Right atrium auricular region (tissue), 2 donors: ENCODE measurements at regions not wholly inside any gene's neighbourhood (a gene's known extent, or its start where the extent isn't known, plus 50 kb on each side); places are given as distances from the start of the nearest gene placed in this dataset.

Experiments used
- DNase-seq: peaks from one replicate; pipeline ENCODE4 v3.0.0-alpha.2; 2019; ENCODE audit warnings: low spot score
- H3K27ac ChIP-seq, 2 donors: fragments of 200-600 bp; sonication (generic); 1 replicate in 1 of 2; 2 replicates in 1 of 2; pipeline ENCODE4 v1.5.1; 2016 to 2019
- H3K27me3 ChIP-seq, 2 donors: fragments of 200-600 bp; sonication (generic); one replicate each; pipeline versions ENCODE4 v1.5.1 to v1.6.0; 2017 to 2019
- H3K36me3 ChIP-seq: fragments of 200-600 bp; sonication (generic); one replicate; pipeline ENCODE4 v1.5.1; 2016
- H3K4me1 ChIP-seq, 2 donors: fragments of 200-600 bp; sonication (generic); one replicate each; pipeline versions ENCODE4 v1.5.1 to v1.6.0; 2017 to 2019
- H3K4me3 ChIP-seq, 2 donors: fragments of 200-600 bp; sonication (generic); 1 replicate in 1 of 2; 2 replicates in 1 of 2; pipeline ENCODE4 v1.5.1; 2017 to 2019; ENCODE audit warnings: mild to moderate bottlenecking in 1 of 2, moderate library complexity in 1 of 2
- H3K9me3 ChIP-seq, 2 donors: fragments of 200-600 bp; sonication (generic); one replicate each; pipeline ENCODE4 v1.5.1; 2019
- CTCF ChIP-seq, 2 donors: fragments of 200-600 bp; sonication (generic); IDR thresholded peaks; one replicate each; pipeline ENCODE4 v1.5.1; 2019; ENCODE audit warnings: antibody characterized with exemption in 2 of 2

DNA sequence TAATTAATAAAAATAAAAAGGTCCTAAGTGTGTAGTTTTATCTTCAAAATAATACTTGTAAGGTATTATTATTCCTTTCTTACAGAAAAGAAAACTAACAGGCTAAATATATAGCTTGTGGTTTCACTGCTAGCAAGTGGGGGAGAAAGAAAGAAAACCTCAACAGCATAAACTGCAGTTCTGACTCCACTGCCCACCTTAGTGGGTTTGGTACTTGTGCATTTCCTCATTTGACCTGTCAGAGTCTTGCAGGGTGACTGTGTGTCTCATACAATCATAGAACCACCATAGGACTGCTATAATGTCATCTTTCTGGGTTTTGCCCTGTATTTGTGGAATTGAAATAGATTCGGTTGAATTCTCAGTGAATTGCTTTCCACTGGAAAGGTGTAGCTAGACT is 94.7 kb upstream of the PUDP start:
- H3K36me3 ChIP-seq: no peaks in the 10 kb centered on the region
- no peaks in the 10 kb centered on the region for H3K27me3 ChIP-seq
- H3K27ac ChIP-seq: no peak overlapping the region
- H3K4me3 ChIP-seq: no peak overlapping the region
- DNase-seq: no peak
- no peaks in the 10 kb centered on the region for H3K4me1 ChIP-seq
- no peak for TF ChIP-seq CTCF (IDR thresholded peaks at IDR 0.05)
- no peaks in the 10 kb centered on the region for H3K9me3 ChIP-seq

DNA sequence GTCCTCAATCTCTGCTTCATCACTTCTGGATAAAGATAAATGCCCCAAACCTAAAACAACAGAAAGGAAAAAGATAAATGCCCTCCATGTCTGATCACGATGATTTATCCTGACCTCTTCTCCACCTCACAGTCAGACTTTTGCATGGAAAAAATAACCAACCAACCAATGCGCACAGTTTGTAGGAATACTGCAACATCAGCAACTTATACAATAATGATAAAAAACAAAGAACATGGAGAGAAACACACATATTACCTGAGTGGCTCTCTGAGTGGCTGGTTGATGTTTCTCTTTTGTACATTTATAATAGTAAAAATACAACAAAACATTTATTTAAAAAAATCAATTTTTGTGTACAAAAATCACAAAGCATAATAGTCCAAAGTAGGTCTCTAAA is 93.0 kb upstream of the PUDP start:
- H3K9me3 ChIP-seq: no peaks in the 10 kb centered on the region

GRCh38 chrX:7235071-7235470 is 87.1 kb upstream of the PUDP start:
- no peaks in the 10 kb centered on the region for H3K27me3 ChIP-seq
- TF ChIP-seq CTCF (IDR thresholded peaks at IDR 0.05): no peak
- no peak for DNase-seq
- H3K9me3 ChIP-seq: no peaks in the 10 kb centered on the region
- H3K36me3 ChIP-seq: no peaks in the 10 kb centered on the region
- no peaks in the 10 kb centered on the region for H3K4me1 ChIP-seq
- no peak overlapping the region for H3K27ac ChIP-seq
- no peak overlapping the region for H3K4me3 ChIP-seq

More for the DNA sequence above, 93.0 kb upstream of the PUDP start:
- TF ChIP-seq CTCF (IDR thresholded peaks at IDR 0.05): no peak
- Histone ChIP-seq H3K27ac (no peak overlapping the region), H3K36me3 (no peaks in the 10 kb centered on the region), H3K4me1 (no peaks in the 10 kb centered on the region), H3K4me3 (no peak overlapping the region), H3K27me3 (no peaks in the 10 kb centered on the region)
- no peak for DNase-seq

DNA sequence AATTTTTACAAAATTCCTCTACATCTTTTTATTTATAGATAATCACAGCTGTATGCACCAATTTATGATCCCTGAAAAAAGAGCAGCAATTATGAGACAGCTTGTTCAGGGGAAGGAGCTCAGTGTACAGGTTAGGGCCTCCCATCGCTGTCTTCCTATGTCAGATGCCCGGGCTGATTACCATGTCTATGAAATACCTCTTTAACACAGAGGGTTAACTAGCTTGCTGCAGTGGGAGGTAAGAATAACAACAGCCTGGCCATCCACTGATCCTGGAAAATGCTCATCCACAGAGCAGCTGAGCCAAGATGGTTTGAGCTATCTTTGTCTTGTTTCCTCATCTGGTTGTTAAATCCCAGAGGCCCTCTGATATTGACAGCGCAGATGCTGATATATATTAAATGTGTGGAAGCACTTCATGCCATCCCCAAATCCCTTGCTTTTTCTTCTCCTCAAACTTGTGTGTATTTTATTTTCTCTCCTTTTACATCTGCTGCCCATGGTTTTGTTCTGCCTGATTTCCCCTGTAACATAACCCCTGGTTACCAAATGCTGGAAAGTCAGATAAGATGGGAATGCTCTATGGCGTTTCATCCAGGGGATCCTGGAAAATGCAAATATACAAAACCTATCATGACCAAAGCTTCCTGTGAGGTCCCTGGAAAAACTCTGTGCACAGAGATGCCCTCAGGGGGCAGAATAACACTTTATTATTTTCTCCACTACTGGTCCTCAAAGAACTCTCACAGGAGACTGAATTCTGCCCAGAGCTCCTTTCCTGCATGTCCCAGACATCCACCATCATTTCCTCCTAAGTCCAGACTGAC is 85.8 kb upstream of the PUDP start:
- Histone ChIP-seq H3K4me3 (no peak overlapping the region), H3K27me3 (no peaks in the 10 kb centered on the region), H3K9me3 (no peaks in the 10 kb centered on the region), H3K4me1 (no peaks in the 10 kb centered on the region), H3K36me3 (no peaks in the 10 kb centered on the region), H3K27ac (no peak overlapping the region)
- TF ChIP-seq CTCF (IDR thresholded peaks at IDR 0.05): no peak
- DNase-seq: no peak

- no peaks in the 10 kb centered on the region for H3K27me3 ChIP-seq
- DNase-seq: no peak
- no peak for TF ChIP-seq CTCF (IDR thresholded peaks at IDR 0.05)
Measured at GRCh38 chrX:7228226-7228625, 80.3 kb upstream of the PUDP start.

GRCh38 chrX:7225338-7225737 is 77.4 kb upstream of the PUDP start:
- no peak for TF ChIP-seq CTCF (IDR thresholded peaks at IDR 0.05)
- Histone ChIP-seq H3K36me3 (no peaks in the 10 kb centered on the region), H3K4me1 (no peaks in the 10 kb centered on the region), H3K27me3 (no peaks in the 10 kb centered on the region), H3K27ac (no peak overlapping the region), H3K9me3 (no peaks in the 10 kb centered on the region), H3K4me3 (no peak overlapping the region)
- DNase-seq: no peak

More at GRCh38 chrX:7228226-7228625, 80.3 kb upstream of the PUDP start:
- H3K9me3 ChIP-seq: no peaks in the 10 kb centered on the region
- no peak overlapping the region for H3K4me3 ChIP-seq
- H3K27ac ChIP-seq: no peak overlapping the region
- H3K4me1 ChIP-seq: no peaks in the 10 kb centered on the region
- H3K36me3 ChIP-seq: no peaks in the 10 kb centered on the region
